ENCODE measurements at regions not wholly inside any gene's neighbourhood (a gene's known extent, or its start where the extent isn't known, plus 50 kb on each side); places are given as distances from the start of the nearest gene placed in this dataset.

- RAD21 ChIA-PET (ENCODE audit: low non-redundant PET in 1 of 2, low total read pairs in 2 of 2, uncharacterized antibody in 2 of 2, unreplicated experiment in 2 of 2) = no interaction called here
- intact Hi-C loops (cut with micrococcal nuclease) = no loop called here
- Histone ChIP-seq H3K27me3 (ENCODE audit: insufficient read depth, low read length) (no peaks in the 10 kb centered on the region), H3K79me2 (ENCODE audit: insufficient read depth, low read length) (no peaks in the 10 kb centered on the region), H3K36me3 (ENCODE audit: control insufficient read depth in 1 of 2, insufficient read depth in 2 of 2, low read length in 2 of 2) (no peaks in the 10 kb centered on the region), H3K4me1 (ENCODE audit: control insufficient read depth in 1 of 2, insufficient read depth in 2 of 2, low read length in 2 of 2) (no peaks in the 10 kb centered on the region), H3K4me3 (replicated peaks in 1 of 2; ENCODE audit: low read depth in 1 of 2, low read length in 2 of 2) (no peak overlapping the region), H2AFZ (ENCODE audit: low read depth, low read length, poor library complexity, severe bottlenecking) (no peak overlapping the region), H3K9ac (ENCODE audit: low read length) (no peak overlapping the region), H3K9me2 (ENCODE audit: insufficient read depth) (no peaks in the 10 kb centered on the region), H3K27ac (ENCODE audit: low read depth, low read length) (no peak overlapping the region), H3K4me2 (ENCODE audit: low read length) (no peak overlapping the region), H4K20me1 (ENCODE audit: insufficient read depth) (no peaks in the 10 kb centered on the region), H3K9me3 (ENCODE audit: control insufficient read depth in 1 of 2, insufficient read depth in 1 of 2, low read depth in 1 of 2, low read length in 2 of 2) (no peaks in the 10 kb centered on the region)
- no peak for TF ChIP-seq EZH2 (IDR thresholded peaks at IDR 0.05)
- no peak for TF ChIP-seq ZBTB33 (IDR thresholded peaks at IDR 0.05; ENCODE audit: extremely low read depth, insufficient replicate concordance, low read length)
- TF ChIP-seq RAD21 (IDR thresholded peaks at IDR 0.05; ENCODE audit: low read depth) = no peak
- no peak for TF ChIP-seq TCF7L2 (IDR thresholded peaks at IDR 0.05; ENCODE audit: borderline replicate concordance, extremely low read depth, insufficient read depth, insufficient read length)
- TF ChIP-seq CBX3 (IDR thresholded peaks at IDR 0.05; ENCODE audit: low read depth) = no peak
- no peak for TF ChIP-seq JUND (IDR thresholded peaks at IDR 0.05)
- TF ChIP-seq ATF3 (IDR thresholded peaks at IDR 0.05) = no peak
- TF ChIP-seq EZH2phosphoT487 (IDR thresholded peaks at IDR 0.05; ENCODE audit: borderline replicate concordance) = no peak
- no peak for TF ChIP-seq YY1 (IDR thresholded peaks at IDR 0.05; ENCODE audit: extremely low read depth, insufficient replicate concordance, low read depth, low read length)
- no peak for TF ChIP-seq SRF (IDR thresholded peaks at IDR 0.05; ENCODE audit: low read depth)
- no peak for TF ChIP-seq POLR2A (IDR thresholded peaks at IDR 0.05; ENCODE audit: borderline replicate concordance, extremely low read depth, insufficient read depth, insufficient read length)
- no peak for TF ChIP-seq ELF1 (IDR thresholded peaks at IDR 0.05; ENCODE audit: borderline replicate concordance, low read depth)
- no peak for TF ChIP-seq CEBPB (IDR thresholded peaks at IDR 0.05; ENCODE audit: low read depth)
- TF ChIP-seq MAX (IDR thresholded peaks at IDR 0.05) = no peak
- TF ChIP-seq SIN3A (IDR thresholded peaks at IDR 0.05; ENCODE audit: low read depth) = no peak
- POLR2A ChIA-PET = no interaction called here
- CTCF ChIA-PET = no interaction called here
- ATAC-seq (no peak), DNase-seq (ENCODE audit: low read depth, low spot score) (no peak)
- no TSS peak for BruUV-seq (replicated peaks)
These were observed 1159.1 kb downstream of the PCDH9 start for GRCh38 chr13:66071029-66071428.

Data from HCT116 (cell line).